Breast epithelium (tissue), 4 donors: ENCODE measurements at regions not wholly inside any gene's neighbourhood (a gene's known extent, or its start where the extent isn't known, plus 50 kb on each side); places are given as distances from the start of the nearest gene placed in this dataset.
A peak's percentile ranks its signal among the peaks of the same experiment; 100 is the strongest.

Source experiments
- DNase-seq, 2 donors: peaks; one replicate each; pipeline ENCODE4 v3.0.0-alpha.2; 2019; ENCODE audit warnings: low spot score in 2 of 2
- H3K27ac ChIP-seq, 2 donors: fragments of 200-600 bp; sonication (generic) in 1 of 2; one replicate each; pipeline ENCODE4 v1.5.1; 2016 to 2019; ENCODE audit warnings: mild to moderate bottlenecking in 1 of 2
- H3K27me3 ChIP-seq, 2 donors: fragments of 200-600 bp; sonication (generic) in 1 of 2; one replicate each; pipeline versions ENCODE4 v1.5.1 to v1.6.0; 2017 to 2019; ENCODE audit warnings: control low read depth in 1 of 2, mild to moderate bottlenecking in 1 of 2
- H3K36me3 ChIP-seq: fragments of 200-600 bp; one replicate; pipeline ENCODE4 v1.5.1; 2019
- H3K4me1 ChIP-seq, 2 donors: fragments of 200-600 bp; sonication (generic); one replicate each; pipeline ENCODE4 v1.5.1; 2016 to 2019; ENCODE audit warnings: control low read depth in 1 of 2
- H3K4me3 ChIP-seq, 3 donors: fragments of 200-600 bp; sonication (generic); 1 replicate in 2 of 3; 2 replicates in 1 of 3; pipeline ENCODE4 v1.5.1; 2016 to 2019; ENCODE audit warnings: mild to moderate bottlenecking in 3 of 3, moderate library complexity in 2 of 3
- H3K9me3 ChIP-seq, 2 donors: fragments of 200-600 bp; sonication (generic) in 1 of 2; one replicate each; pipeline ENCODE4 v1.5.1; 2016 to 2019; ENCODE audit warnings: control low read depth in 1 of 2
- CTCF ChIP-seq, 3 donors: fragments of 450-650 bp; IDR thresholded peaks; one replicate each; pipeline ENCODE4 v1.5.1; 2016 to 2017; ENCODE audit warnings: antibody characterized with exemption in 3 of 3, mild to moderate bottlenecking in 3 of 3, moderate library complexity in 3 of 3
- POLR2A ChIP-seq: fragments of 450-650 bp; IDR thresholded peaks from one replicate; pipeline ENCODE4 v1.6.1; 2016; ENCODE audit warnings: antibody characterized with exemption, mild to moderate bottlenecking, moderate library complexity
- POLR2AphosphoS5 ChIP-seq, 3 donors: sonication (generic); formaldehyde crosslinking; IDR thresholded peaks; one replicate each; pipeline ENCODE4 v1.6.1; 2017; ENCODE audit warnings: antibody characterized with exemption in 3 of 3
- intact Hi-C: fragments of 100-400 bp; cut with DNase I; formaldehyde crosslinking; loops from one replicate; pipeline ENCODE4 v1.15.1; 2023; ENCODE audit warnings: low total_unique reads

DNA sequence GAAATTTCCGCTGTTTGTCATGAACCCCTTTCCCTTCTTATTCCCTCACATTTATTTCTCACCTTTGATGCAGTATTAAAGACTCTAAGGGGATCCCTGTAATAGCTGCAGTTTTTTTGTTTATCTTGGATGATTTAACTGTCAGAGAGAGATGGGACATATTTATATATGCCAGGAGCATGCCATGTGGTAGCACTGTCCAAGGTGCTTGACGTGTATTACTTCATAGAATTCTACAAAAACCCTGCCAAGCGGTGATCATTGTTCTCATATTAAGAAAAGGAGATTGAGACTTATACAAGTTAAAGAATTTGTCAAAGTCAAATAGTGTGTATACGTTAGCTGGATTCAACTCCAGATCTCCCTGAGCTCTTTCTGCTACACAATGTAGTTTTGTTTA is 78.2 kb downstream of the SPRY1 start:
- H3K4me3 ChIP-seq: no peak overlapping the region
- no peaks in the 10 kb centered on the region for H3K27me3 ChIP-seq
- no peak overlapping the region for H3K27ac ChIP-seq
- DNase-seq: no peak
- no peaks in the 10 kb centered on the region for H3K36me3 ChIP-seq
- no peak for TF ChIP-seq POLR2AphosphoS5 (IDR thresholded peaks at IDR 0.05)
- no peak for TF ChIP-seq POLR2A
- TF ChIP-seq CTCF (IDR thresholded peaks at IDR 0.05): no peak
- intact Hi-C loops: no loop called here
- H3K9me3 ChIP-seq: no peaks in the 10 kb centered on the region
- H3K4me1 ChIP-seq: no peaks in the 10 kb centered on the region

DNA sequence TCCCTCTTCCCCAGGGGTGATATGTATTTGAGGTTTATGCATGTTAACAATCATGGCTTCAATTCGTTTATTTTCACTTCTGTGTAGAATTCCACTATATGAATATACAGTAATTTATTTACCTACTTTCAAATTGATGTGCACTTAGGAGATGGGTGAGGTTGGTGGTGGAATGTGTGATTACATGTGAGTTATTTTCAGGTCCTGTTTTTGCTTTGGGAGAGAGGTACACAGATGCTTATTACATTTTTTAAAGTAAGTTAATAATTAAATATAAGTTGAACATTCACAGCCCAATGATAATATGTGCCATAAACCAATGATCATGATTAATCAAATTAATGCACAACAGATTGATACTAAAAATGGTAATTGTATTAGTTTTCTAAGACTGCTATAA is 79.5 kb downstream of the SPRY1 start:
- H3K9me3 ChIP-seq: no peaks in the 10 kb centered on the region
- no peaks in the 10 kb centered on the region for H3K4me1 ChIP-seq
- H3K27ac ChIP-seq: no peak overlapping the region
- no peak overlapping the region for H3K4me3 ChIP-seq
- no peaks in the 10 kb centered on the region for H3K36me3 ChIP-seq
- TF ChIP-seq POLR2A: no peak
- TF ChIP-seq CTCF (IDR thresholded peaks at IDR 0.05): no peak
- no peak for TF ChIP-seq POLR2AphosphoS5 (IDR thresholded peaks at IDR 0.05)
- H3K27me3 ChIP-seq: no peaks in the 10 kb centered on the region
- intact Hi-C loops: no loop called here
- no peak for DNase-seq

- TF ChIP-seq POLR2A (no peak), CTCF (IDR thresholded peaks at IDR 0.05) (no peak), POLR2AphosphoS5 (IDR thresholded peaks at IDR 0.05) (no peak)
- H3K27ac ChIP-seq: peak overlapping the region; percentile 65 to 69
- no peaks in the 10 kb centered on the region for H3K27me3 ChIP-seq
- H3K9me3 ChIP-seq: no peaks in the 10 kb centered on the region
- no peak overlapping the region for H3K4me3 ChIP-seq
- DNase-seq: no peak
- H3K4me1 ChIP-seq: no peaks in the 10 kb centered on the region
- intact Hi-C loops: no loop called here
- no peaks in the 10 kb centered on the region for H3K36me3 ChIP-seq
Observed at GRCh38 chr4:123477711-123478209, 81.2 kb downstream of the SPRY1 start.

DNA sequence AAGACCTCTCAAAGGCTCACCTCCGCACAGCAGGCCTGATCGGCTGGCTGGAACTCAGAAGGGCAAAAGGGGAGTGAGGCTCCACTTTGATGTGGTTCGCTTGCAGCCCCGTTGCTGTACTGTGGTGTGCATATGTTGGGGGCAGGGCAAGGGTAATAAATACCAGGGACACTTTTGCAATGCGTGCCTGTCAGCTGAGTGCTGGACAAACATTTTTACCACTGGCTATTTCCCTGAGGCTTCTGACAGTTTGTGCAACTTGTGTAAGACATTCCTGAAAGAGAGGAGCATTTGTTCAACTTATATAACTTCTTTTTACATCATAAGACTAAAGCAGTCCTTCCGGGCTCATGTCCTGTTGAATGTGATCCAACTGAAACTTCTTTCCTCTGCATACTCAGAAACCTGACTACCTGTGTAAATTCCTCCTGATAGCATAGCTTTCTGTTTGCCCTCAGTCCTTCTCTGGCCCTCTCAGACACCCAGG is 82.3 kb downstream of the SPRY1 start:
- H3K27me3 ChIP-seq: no peaks in the 10 kb centered on the region
- peak overlapping the region; percentile 65 to 69 for H3K27ac ChIP-seq
- H3K9me3 ChIP-seq: no peaks in the 10 kb centered on the region
- H3K4me1 ChIP-seq: no peaks in the 10 kb centered on the region
- DNase-seq: peak in 1 of 2 donors; percentile 45
- intact Hi-C loops: no loop called here
- H3K4me3 ChIP-seq: no peak overlapping the region
- TF ChIP-seq CTCF (IDR thresholded peaks at IDR 0.05): no peak
- TF ChIP-seq POLR2A: no peak
- TF ChIP-seq POLR2AphosphoS5 (IDR thresholded peaks at IDR 0.05): peak in 2 of 3 donors; percentile 34 to 41
- H3K36me3 ChIP-seq: no peaks in the 10 kb centered on the region

DNA sequence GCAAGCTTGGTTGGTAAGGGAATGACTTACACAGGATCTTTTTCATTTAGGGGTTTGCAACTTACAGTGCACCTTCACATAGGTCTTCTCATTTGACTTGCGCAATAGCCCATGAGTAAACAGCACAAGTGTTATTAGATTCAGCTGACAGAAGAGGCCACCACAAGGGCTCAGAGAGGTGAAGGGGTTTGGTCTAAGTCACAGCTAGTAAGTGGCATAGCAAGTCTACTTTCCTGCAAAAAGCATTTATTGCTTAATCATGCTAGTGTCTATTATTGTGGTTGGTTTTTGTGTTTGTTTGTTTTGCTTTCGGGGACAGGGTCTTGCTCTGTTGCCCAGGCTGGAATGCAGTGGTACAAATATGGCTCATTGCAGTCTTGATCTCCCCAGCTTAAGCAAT is 83.3 kb downstream of the SPRY1 start:
- intact Hi-C loops: loop anchor here (5.0 kb wide), 1 partner anchor 67 kb away; no protein-coding TSS in a partner anchor
- Histone ChIP-seq H3K4me3 (no peak overlapping the region), H3K4me1 (no peaks in the 10 kb centered on the region), H3K36me3 (no peaks in the 10 kb centered on the region), H3K27me3 (no peaks in the 10 kb centered on the region), H3K27ac (peak overlapping the region; percentile 50 to 65), H3K9me3 (no peaks in the 10 kb centered on the region)
- DNase-seq: no peak
- no peak for TF ChIP-seq POLR2A
- TF ChIP-seq POLR2AphosphoS5 (IDR thresholded peaks at IDR 0.05): no peak
- TF ChIP-seq CTCF (IDR thresholded peaks at IDR 0.05): no peak
